ENCODE measurements at regions not wholly inside any gene's neighbourhood (a gene's known extent, or its start where the extent isn't known, plus 50 kb on each side); places are given as distances from the start of the nearest gene placed in this dataset.

DNA sequence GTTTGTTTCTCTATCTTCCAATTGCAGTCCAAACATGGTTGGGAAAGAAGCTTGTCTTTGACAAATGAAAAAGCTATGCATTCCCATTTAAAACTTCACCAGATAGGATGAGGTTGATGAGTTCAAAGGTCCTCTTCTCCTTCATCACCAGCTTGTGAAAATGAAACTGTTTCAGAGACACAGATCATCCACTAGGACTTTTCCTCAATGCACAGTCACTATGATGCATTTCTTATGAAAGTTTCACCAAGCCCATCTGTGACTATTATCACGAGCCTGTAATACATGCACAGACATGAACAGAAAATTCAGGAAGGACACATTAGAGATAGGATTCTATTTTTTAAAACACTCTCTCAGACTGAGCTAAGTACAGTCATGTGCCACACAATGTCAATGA is 644.4 kb downstream of the PLCL1 start:
- Histone ChIP-seq H4K20me1 (ENCODE audit: insufficient read depth) (no peaks in the 10 kb centered on the region), H3K9me2 (no peaks in the 10 kb centered on the region), H3F3A (replicated peaks; ENCODE audit: insufficient read depth) (no peaks in the 10 kb centered on the region), H3K27ac (ENCODE audit: low read depth in 2 of 2, low read length in 1 of 2) (no peak overlapping the region), H3K36me3 (replicated peaks in 1 of 2; ENCODE audit: control insufficient read depth in 1 of 2, insufficient read depth in 2 of 2, low read length in 1 of 2) (no peaks in the 10 kb centered on the region), H3K9ac (no peak overlapping the region), H3K4me2 (no peak overlapping the region), H2AFZ (ENCODE audit: low read depth) (no peak overlapping the region), H3K79me2 (ENCODE audit: insufficient read depth) (no peaks in the 10 kb centered on the region), H3K4me1 (ENCODE audit: control insufficient read depth in 1 of 2, insufficient read depth in 2 of 2, low read depth in 1 of 2, low read length in 1 of 2) (no peaks in the 10 kb centered on the region), H3K4me3 (ENCODE audit: low read depth in 2 of 2, low read length in 1 of 2) (no peak overlapping the region), H3K9me3 (no peaks in the 10 kb centered on the region), H3K27me3 (ENCODE audit: insufficient read depth) (no peaks in the 10 kb centered on the region)
- no peak for TF ChIP-seq RXRA (IDR thresholded peaks at IDR 0.05; ENCODE audit: borderline replicate concordance, low read depth)
- no peak for TF ChIP-seq TAF1 (IDR thresholded peaks at IDR 0.05; ENCODE audit: borderline replicate concordance, low read depth, low read length)
- no peak for TF ChIP-seq NRF1 (IDR thresholded peaks at IDR 0.05; ENCODE audit: low read depth, low read length)
- TF ChIP-seq, protein P1, sequence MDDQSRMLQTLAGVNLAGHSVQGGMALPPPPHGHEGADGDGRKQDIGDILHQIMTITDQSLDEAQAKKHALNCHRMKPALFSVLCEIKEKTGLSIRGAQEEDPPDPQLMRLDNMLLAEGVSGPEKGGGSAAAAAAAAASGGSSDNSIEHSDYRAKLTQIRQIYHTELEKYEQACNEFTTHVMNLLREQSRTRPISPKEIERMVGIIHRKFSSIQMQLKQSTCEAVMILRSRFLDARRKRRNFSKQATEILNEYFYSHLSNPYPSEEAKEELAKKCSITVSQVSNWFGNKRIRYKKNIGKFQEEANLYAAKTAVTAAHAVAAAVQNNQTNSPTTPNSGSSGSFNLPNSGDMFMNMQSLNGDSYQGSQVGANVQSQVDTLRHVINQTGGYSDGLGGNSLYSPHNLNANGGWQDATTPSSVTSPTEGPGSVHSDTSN (IDR thresholded peaks at IDR 0.05): no peak
- TF ChIP-seq EZH2phosphoT487 (IDR thresholded peaks at IDR 0.05; ENCODE audit: borderline replicate concordance, low read depth): no peak
- TF ChIP-seq EP300 (IDR thresholded peaks at IDR 0.05; ENCODE audit: borderline replicate concordance in 1 of 2, low read depth in 1 of 2, low read length in 1 of 2): no peak
- no peak for TF ChIP-seq CHD2 (IDR thresholded peaks at IDR 0.05; ENCODE audit: low read length, partially characterized antibody)
- TF ChIP-seq, protein P2, sequence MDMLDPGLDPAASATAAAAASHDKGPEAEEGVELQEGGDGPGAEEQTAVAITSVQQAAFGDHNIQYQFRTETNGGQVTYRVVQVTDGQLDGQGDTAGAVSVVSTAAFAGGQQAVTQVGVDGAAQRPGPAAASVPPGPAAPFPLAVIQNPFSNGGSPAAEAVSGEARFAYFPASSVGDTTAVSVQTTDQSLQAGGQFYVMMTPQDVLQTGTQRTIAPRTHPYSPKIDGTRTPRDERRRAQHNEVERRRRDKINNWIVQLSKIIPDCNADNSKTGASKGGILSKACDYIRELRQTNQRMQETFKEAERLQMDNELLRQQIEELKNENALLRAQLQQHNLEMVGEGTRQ (IDR thresholded peaks at IDR 0.05; ENCODE audit: borderline replicate concordance, low read depth, low read length): no peak
- no peak for TF ChIP-seq NFIC (IDR thresholded peaks at IDR 0.05; ENCODE audit: borderline replicate concordance)
- TF ChIP-seq POLR2AphosphoS5 (IDR thresholded peaks at IDR 0.05; ENCODE audit: low read depth, low read length): no peak
- no peak for TF ChIP-seq MXI1 (IDR thresholded peaks at IDR 0.05; ENCODE audit: low read depth, low read length)
- TF ChIP-seq JUND (IDR thresholded peaks at IDR 0.05): no peak
- TF ChIP-seq ELF1 (IDR thresholded peaks at IDR 0.05): no peak
- no peak for TF ChIP-seq FOXJ3 (CRISPR knock-in tag; IDR thresholded peaks at IDR 0.05)
- TF ChIP-seq RCOR1 (IDR thresholded peaks at IDR 0.05; ENCODE audit: low read length): no peak
- TF ChIP-seq RFX5 (IDR thresholded peaks at IDR 0.05; ENCODE audit: low read length): no peak
- TF ChIP-seq, protein P3, sequence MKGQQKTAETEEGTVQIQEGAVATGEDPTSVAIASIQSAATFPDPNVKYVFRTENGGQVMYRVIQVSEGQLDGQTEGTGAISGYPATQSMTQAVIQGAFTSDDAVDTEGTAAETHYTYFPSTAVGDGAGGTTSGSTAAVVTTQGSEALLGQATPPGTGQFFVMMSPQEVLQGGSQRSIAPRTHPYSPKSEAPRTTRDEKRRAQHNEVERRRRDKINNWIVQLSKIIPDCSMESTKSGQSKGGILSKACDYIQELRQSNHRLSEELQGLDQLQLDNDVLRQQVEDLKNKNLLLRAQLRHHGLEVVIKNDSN (IDR thresholded peaks at IDR 0.05; ENCODE audit: borderline replicate concordance, low read depth): no peak
- no peak for TF ChIP-seq SMC3 (IDR thresholded peaks at IDR 0.05; ENCODE audit: low read depth, low read length)
- CTCF ChIA-PET: no interaction called here
- DNase-seq: no peak
- WGBS (ENCODE audit: low lambda C conversion rate): 0% methylated on average over 1 of the region's 1 CpG
- POLR2A ChIA-PET: no interaction called here
